Endothelial cell of umbilical vein (primary cell): ENCODE measurements at regions not wholly inside any gene's neighbourhood (a gene's known extent, or its start where the extent isn't known, plus 50 kb on each side); places are given as distances from the start of the nearest gene placed in this dataset.

Experiments
- BruUV-seq: library from RNA; stranded (reverse); fragments of 400-500 nt; replicated peaks from 2 replicates; lab custom pipeline; 2021; lab: Mats Ljungman, UMichigan
- CTCF ChIA-PET: fragments of 300-600, 350-600 bp; sonication (Branson Sonifier 250); formaldehyde crosslinking; loops from one replicate; lab custom pipeline; 2021; ENCODE audit warnings: antibody characterized with exemption, inconsistent platforms; lab: Charles Lee
- POLR2A ChIA-PET: fragments of 300-600, 350-600 bp; sonication (Branson Sonifier 250); formaldehyde crosslinking; loops from one replicate; lab custom pipeline; 2021; ENCODE audit warnings: antibody characterized with exemption, inconsistent platforms; lab: Charles Lee
- DNase-seq: peaks from one replicate; pipeline ENCODE4 v3.0.0-alpha.2; 2011; ENCODE audit warnings: low read depth, low spot score
- FAIRE-seq: peaks from 2 replicates; lab custom pipeline; 2011; peaks lifted over from hg19 to GRCh38; lab: Jason Lieb, UNC
- H2AFZ ChIP-seq: 2 replicates; pipeline ENCODE4 v1.6.0; 2012; ENCODE audit warnings: low read depth, low read length, control low read depth, inconsistent platforms
- H3K27ac ChIP-seq: 2 replicates; pipeline ENCODE4 v1.5.1; 2011; ENCODE audit warnings: low read depth, mild to moderate bottlenecking, control low read depth, low read length, moderate library complexity; ENCODE audit not compliant: insufficient read depth
- H3K27me3 ChIP-seq, 2 experiments: 2 replicates each; pipeline versions ENCODE4 v1.6.0 to v1.6.1; 2011; ENCODE audit warnings: low read length in 2 of 2, mixed read lengths in 1 of 2; ENCODE audit not compliant: control insufficient read depth in 2 of 2, insufficient read depth in 2 of 2
- H3K36me3 ChIP-seq, 2 experiments: 2 replicates in 1 of 2; 3 replicates in 1 of 2; pipeline ENCODE4 v1.5.1; 2011; ENCODE audit warnings: low read length in 2 of 2, mild to moderate bottlenecking in 1 of 2, moderate library complexity in 1 of 2; ENCODE audit not compliant: control insufficient read depth in 2 of 2, insufficient read depth in 2 of 2; ENCODE audit errors: extremely low read depth in 1 of 2
- H3K4me1 ChIP-seq: 3 replicates; pipeline ENCODE4 v1.5.1; 2011; ENCODE audit warnings: mild to moderate bottlenecking, low read length; ENCODE audit not compliant: control insufficient read depth, insufficient read depth; ENCODE audit errors: extremely low read depth
- H3K4me2 ChIP-seq: 2 replicates; pipeline ENCODE4 v1.6.1; 2011; ENCODE audit warnings: low read length, control low read depth, mixed read lengths; ENCODE audit not compliant: insufficient read depth
- H3K4me3 ChIP-seq, 3 experiments: fragments of 200-600 bp in 1 of 3; sonication (generic), shearing (Covaris generic) in 1 of 3; replicated peaks in 1 of 3; 2 replicates each; pipeline ENCODE4 v1.5.1; 2011 to 2016; ENCODE audit warnings: control low read depth in 3 of 3, low read length in 3 of 3, mild to moderate bottlenecking in 2 of 3, inconsistent platforms in 1 of 3, low read depth in 1 of 3, moderate library complexity in 1 of 3; ENCODE audit not compliant: insufficient read depth in 1 of 3
- H3K79me2 ChIP-seq: 2 replicates; pipeline ENCODE4 v1.6.0; 2012; ENCODE audit warnings: low read length, inconsistent platforms; ENCODE audit not compliant: control insufficient read depth, insufficient read depth
- H3K9ac ChIP-seq: replicated peaks from 2 replicates; pipeline ENCODE3; 2011; ENCODE audit warnings: low read length, control low read depth; ENCODE audit not compliant: insufficient read depth; ENCODE audit errors: extremely low read depth
- H3K9me1 ChIP-seq: replicated peaks from 3 replicates; pipeline ENCODE4 v1.6.0; 2011; ENCODE audit warnings: mild to moderate bottlenecking, low read length; ENCODE audit not compliant: control insufficient read depth, insufficient read depth; ENCODE audit errors: extremely low read depth
- H3K9me3 ChIP-seq: replicated peaks from 2 replicates; pipeline ENCODE4 v1.5.1; 2012; ENCODE audit warnings: low read length, inconsistent platforms; ENCODE audit not compliant: control insufficient read depth, insufficient read depth
- H4K20me1 ChIP-seq: replicated peaks from 2 replicates; pipeline ENCODE3; 2011; ENCODE audit warnings: mild to moderate bottlenecking, low read length; ENCODE audit not compliant: control insufficient read depth, insufficient read depth; ENCODE audit errors: extremely low read depth
- EZH2 ChIP-seq: IDR thresholded peaks from 2 replicates; pipeline ENCODE4 v1.6.1; 2012; ENCODE audit warnings: borderline replicate concordance, low read depth, mild to moderate bottlenecking, moderate library complexity, low read length, inconsistent platforms; ENCODE audit not compliant: severe bottlenecking
- FOS ChIP-seq: IDR thresholded peaks from 2 replicates; pipeline ENCODE4 v1.6.1; 2011; ENCODE audit warnings: mild to moderate bottlenecking, low read length, moderate library complexity, borderline replicate concordance; ENCODE audit not compliant: insufficient read depth
- GATA2 ChIP-seq: IDR thresholded peaks from 2 replicates; pipeline ENCODE4 v1.7.0; 2011; ENCODE audit warnings: low read depth, mild to moderate bottlenecking, moderate library complexity, mixed read lengths, low read length; ENCODE audit not compliant: insufficient read length, insufficient read depth
- JUN ChIP-seq: IDR thresholded peaks from 2 replicates; pipeline ENCODE4 v1.6.1; 2011; ENCODE audit warnings: borderline replicate concordance, low read depth; ENCODE audit not compliant: insufficient read length, insufficient read depth
- MYC ChIP-seq: IDR thresholded peaks from one replicate; pipeline ENCODE4 v1.6.1; 2011; ENCODE audit warnings: mild to moderate bottlenecking, low read depth, low read length
- POLR2A ChIP-seq: IDR thresholded peaks from 2 replicates; pipeline ENCODE4 v1.6.1; 2012; ENCODE audit warnings: low read depth, mild to moderate bottlenecking, control low read depth, low read length
- POLR2AphosphoS5 ChIP-seq: IDR thresholded peaks from 2 replicates; pipeline ENCODE4 v1.6.1; 2012; ENCODE audit warnings: low read depth, mild to moderate bottlenecking, control low read depth, low read length, moderate library complexity; ENCODE audit not compliant: insufficient read depth
- dilution Hi-C: fragments of 300-500 bp; cut with MboI; formaldehyde crosslinking; loops from one replicate; pipeline ENCODE4 v1.15.0; 2019; ENCODE audit warnings: low sequenced_read_pairs; ENCODE audit not compliant: extremely low pct_ligation_motif_present
- intact Hi-C: fragments of 100-400 bp; cut with micrococcal nuclease; formaldehyde crosslinking; loops from one replicate; pipeline ENCODE4 v1.10.0; 2022
- TF ChIP-seq, protein P1 (sequence below): IDR thresholded peaks from 2 replicates; pipeline ENCODE4 v1.6.1; 2011; ENCODE audit not compliant: insufficient read depth, insufficient read length
- TF ChIP-seq, protein P2 (sequence below), 2 donors: IDR thresholded peaks; 1 replicate in 1 of 2; 2 replicates in 1 of 2; pipeline ENCODE4 v1.5.1; 2011; ENCODE audit warnings: low read length in 2 of 2, mild to moderate bottlenecking in 2 of 2, moderate library complexity in 2 of 2, control low read depth in 1 of 2, inconsistent platforms in 1 of 2, low read depth in 1 of 2; ENCODE audit not compliant: insufficient read depth in 1 of 2; ENCODE audit errors: extremely low read depth in 1 of 2

DNA sequence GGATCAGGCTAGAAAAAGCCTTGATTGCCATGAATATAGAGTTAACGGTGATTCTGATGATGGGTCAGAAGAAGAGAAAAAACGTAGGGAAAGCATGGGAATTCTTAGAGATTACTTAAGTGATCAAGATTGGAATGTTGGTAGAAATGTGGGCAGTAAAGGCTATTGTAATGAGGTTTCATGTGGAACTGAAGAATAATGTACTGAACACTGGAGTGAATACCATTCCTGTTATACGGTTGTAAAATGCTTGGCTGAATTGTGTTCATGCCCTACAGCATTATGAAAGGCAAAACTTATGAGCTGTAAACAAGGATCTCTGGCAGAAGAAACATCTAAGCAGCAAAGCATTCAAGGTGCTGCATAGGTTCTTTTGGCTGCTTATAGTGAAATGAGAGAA lies 414.1 kb upstream of the CBLB start:
- Histone ChIP-seq H4K20me1 (no peaks in the 10 kb centered on the region), H3K4me3 (no peak overlapping the region), H3K9me1 (no peaks in the 10 kb centered on the region), H3K9me3 (no peaks in the 10 kb centered on the region), H3K27me3 (no peaks in the 10 kb centered on the region), H3K79me2 (no peaks in the 10 kb centered on the region), H3K4me2 (no peak overlapping the region), H2AFZ (no peak overlapping the region), H3K27ac (no peak overlapping the region), H3K36me3 (no peaks in the 10 kb centered on the region), H3K4me1 (no peaks in the 10 kb centered on the region), H3K9ac (no peak overlapping the region)
- intact Hi-C loops: no loop called here
- DNase-seq (no peak), FAIRE-seq (no peak)
- CTCF ChIA-PET: no interaction called here
- POLR2A ChIA-PET: no interaction called here
- dilution Hi-C loops: no loop called here
- no TSS peak for BruUV-seq
- no peak for TF ChIP-seq EZH2
- TF ChIP-seq MYC: no peak
- TF ChIP-seq POLR2A: no peak
- TF ChIP-seq GATA2: no peak
- no peak for TF ChIP-seq POLR2AphosphoS5
- TF ChIP-seq, protein P1, sequence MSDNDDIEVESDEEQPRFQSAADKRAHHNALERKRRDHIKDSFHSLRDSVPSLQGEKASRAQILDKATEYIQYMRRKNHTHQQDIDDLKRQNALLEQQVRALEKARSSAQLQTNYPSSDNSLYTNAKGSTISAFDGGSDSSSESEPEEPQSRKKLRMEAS: no peak
- TF ChIP-seq, protein P2, sequence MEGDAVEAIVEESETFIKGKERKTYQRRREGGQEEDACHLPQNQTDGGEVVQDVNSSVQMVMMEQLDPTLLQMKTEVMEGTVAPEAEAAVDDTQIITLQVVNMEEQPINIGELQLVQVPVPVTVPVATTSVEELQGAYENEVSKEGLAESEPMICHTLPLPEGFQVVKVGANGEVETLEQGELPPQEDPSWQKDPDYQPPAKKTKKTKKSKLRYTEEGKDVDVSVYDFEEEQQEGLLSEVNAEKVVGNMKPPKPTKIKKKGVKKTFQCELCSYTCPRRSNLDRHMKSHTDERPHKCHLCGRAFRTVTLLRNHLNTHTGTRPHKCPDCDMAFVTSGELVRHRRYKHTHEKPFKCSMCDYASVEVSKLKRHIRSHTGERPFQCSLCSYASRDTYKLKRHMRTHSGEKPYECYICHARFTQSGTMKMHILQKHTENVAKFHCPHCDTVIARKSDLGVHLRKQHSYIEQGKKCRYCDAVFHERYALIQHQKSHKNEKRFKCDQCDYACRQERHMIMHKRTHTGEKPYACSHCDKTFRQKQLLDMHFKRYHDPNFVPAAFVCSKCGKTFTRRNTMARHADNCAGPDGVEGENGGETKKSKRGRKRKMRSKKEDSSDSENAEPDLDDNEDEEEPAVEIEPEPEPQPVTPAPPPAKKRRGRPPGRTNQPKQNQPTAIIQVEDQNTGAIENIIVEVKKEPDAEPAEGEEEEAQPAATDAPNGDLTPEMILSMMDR (IDR thresholded peaks at IDR 0.05; ENCODE audit: extremely low read depth in 1 of 2, insufficient read depth in 1 of 2, low read depth in 1 of 2, low read length in 2 of 2): no peak
- no peak for TF ChIP-seq JUN
- no peak for TF ChIP-seq FOS
